ENCODE measurements at regions not wholly inside any gene's neighbourhood (a gene's known extent, or its start where the extent isn't known, plus 50 kb on each side); places are given as distances from the start of the nearest gene placed in this dataset.

GRCh38 chr16:85403693-85404092 is 209.4 kb upstream of the GSE1 start:
- TF ChIP-seq, protein P1, sequence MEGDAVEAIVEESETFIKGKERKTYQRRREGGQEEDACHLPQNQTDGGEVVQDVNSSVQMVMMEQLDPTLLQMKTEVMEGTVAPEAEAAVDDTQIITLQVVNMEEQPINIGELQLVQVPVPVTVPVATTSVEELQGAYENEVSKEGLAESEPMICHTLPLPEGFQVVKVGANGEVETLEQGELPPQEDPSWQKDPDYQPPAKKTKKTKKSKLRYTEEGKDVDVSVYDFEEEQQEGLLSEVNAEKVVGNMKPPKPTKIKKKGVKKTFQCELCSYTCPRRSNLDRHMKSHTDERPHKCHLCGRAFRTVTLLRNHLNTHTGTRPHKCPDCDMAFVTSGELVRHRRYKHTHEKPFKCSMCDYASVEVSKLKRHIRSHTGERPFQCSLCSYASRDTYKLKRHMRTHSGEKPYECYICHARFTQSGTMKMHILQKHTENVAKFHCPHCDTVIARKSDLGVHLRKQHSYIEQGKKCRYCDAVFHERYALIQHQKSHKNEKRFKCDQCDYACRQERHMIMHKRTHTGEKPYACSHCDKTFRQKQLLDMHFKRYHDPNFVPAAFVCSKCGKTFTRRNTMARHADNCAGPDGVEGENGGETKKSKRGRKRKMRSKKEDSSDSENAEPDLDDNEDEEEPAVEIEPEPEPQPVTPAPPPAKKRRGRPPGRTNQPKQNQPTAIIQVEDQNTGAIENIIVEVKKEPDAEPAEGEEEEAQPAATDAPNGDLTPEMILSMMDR (IDR thresholded peaks at IDR 0.05; ENCODE audit: borderline replicate concordance, extremely low read depth, low read length, poor library complexity, severe bottlenecking), result no peak
- no peak for TF ChIP-seq EZH2 (IDR thresholded peaks at IDR 0.05; ENCODE audit: borderline replicate concordance, low read depth, low read length, severe bottlenecking)
